ENCODE measurements at regions not wholly inside any gene's neighbourhood (a gene's known extent, or its start where the extent isn't known, plus 50 kb on each side); places are given as distances from the start of the nearest gene placed in this dataset.

DNA sequence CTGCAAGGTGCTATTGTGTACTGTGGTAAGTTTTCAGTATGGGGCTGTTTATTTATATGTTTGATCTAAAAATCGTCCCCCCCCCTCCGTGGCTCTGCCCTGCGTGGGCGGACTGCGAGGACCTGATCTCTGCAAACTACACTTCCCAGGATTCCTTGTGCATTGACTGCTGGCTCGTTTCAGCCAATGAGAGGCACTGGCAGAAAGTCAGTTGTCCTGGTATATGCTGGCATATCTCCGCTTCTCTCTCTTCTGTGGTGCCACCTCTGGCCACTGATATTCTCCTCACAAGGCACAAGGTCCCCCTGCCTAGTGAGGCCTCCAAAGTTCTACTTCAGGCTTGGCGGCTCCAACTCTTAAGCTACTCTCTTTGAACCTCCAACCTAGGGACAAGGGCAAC lies 168.8 kb upstream of the ZFP42 start:
- Histone ChIP-seq H3K27me3 (no peaks in the 10 kb centered on the region), H3K9me3 (no peaks in the 10 kb centered on the region), H3K36me3 (no peaks in the 10 kb centered on the region), H3K4me3 (no peak overlapping the region), H3K4me1 (no peaks in the 10 kb centered on the region), H3K27ac (no peak overlapping the region)
- intact Hi-C loops (cut with DNase I) = no loop called here
- TF ChIP-seq, protein P1, sequence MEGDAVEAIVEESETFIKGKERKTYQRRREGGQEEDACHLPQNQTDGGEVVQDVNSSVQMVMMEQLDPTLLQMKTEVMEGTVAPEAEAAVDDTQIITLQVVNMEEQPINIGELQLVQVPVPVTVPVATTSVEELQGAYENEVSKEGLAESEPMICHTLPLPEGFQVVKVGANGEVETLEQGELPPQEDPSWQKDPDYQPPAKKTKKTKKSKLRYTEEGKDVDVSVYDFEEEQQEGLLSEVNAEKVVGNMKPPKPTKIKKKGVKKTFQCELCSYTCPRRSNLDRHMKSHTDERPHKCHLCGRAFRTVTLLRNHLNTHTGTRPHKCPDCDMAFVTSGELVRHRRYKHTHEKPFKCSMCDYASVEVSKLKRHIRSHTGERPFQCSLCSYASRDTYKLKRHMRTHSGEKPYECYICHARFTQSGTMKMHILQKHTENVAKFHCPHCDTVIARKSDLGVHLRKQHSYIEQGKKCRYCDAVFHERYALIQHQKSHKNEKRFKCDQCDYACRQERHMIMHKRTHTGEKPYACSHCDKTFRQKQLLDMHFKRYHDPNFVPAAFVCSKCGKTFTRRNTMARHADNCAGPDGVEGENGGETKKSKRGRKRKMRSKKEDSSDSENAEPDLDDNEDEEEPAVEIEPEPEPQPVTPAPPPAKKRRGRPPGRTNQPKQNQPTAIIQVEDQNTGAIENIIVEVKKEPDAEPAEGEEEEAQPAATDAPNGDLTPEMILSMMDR (IDR thresholded peaks at IDR 0.05) = no peak
- TF ChIP-seq POLR2AphosphoS5 (IDR thresholded peaks at IDR 0.05; ENCODE audit: insufficient read depth in 1 of 2, low read depth in 1 of 2) (no peak), POLR2A (IDR thresholded peaks at IDR 0.05) (no peak)
- DNase-seq (ENCODE audit: extremely low spot score in 2 of 2) = no peak

DNA sequence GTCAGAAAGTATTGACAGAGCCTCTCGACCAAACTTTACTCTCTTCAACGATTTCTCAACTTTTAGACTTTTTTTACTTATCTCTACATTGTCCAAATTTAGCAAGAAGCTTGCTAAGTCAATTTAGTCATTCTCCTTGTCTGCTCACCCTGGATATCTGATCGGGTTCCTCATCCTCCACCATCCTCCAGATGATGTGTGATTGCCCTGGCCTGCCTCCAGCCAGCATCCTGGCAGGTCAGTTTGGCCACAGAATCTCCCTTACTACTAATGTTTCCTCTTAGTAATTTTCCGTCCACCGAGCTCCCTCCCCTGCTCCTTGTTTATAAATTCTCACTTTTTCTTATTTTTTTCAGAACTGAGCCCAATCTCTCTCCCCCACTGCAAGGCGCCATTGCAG lies 167.9 kb upstream of the ZFP42 start:
- H3K9me3 ChIP-seq = no peaks in the 10 kb centered on the region
- no peaks in the 10 kb centered on the region for H3K4me1 ChIP-seq
- H3K4me3 ChIP-seq = no peak overlapping the region
- H3K27me3 ChIP-seq = no peaks in the 10 kb centered on the region
- no peaks in the 10 kb centered on the region for H3K36me3 ChIP-seq
- H3K27ac ChIP-seq = no peak overlapping the region
- TF ChIP-seq POLR2A (IDR thresholded peaks at IDR 0.05) (no peak), POLR2AphosphoS5 (IDR thresholded peaks at IDR 0.05; ENCODE audit: insufficient read depth in 1 of 2, low read depth in 1 of 2) (no peak)
- TF ChIP-seq, protein P1 (IDR thresholded peaks at IDR 0.05) = no peak
- no peak for DNase-seq (ENCODE audit: extremely low spot score in 2 of 2)
- intact Hi-C loops (cut with DNase I) = no loop called here

DNA sequence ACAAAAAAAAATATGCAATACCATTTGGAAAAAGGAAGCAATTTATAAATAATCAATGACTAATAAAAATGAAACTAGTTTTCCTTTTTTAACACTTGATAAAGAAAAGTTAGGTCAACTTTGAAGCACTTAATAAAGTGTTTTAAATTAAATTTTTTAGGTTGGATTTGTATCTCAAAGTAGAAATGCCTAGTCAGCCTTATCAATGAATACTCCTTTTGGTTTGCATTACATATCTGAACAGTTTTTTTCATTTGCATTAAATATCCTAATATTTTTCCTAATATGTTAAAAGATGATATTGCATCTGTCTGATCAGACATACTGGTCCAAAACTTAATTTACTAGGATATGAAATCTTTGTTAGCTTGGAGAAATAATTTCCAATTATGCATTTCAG lies 155.8 kb upstream of the ZFP42 start:
- DNase-seq (ENCODE audit: extremely low spot score in 2 of 2) = no peak
- no peak overlapping the region for H3K4me3 ChIP-seq
- H3K27ac ChIP-seq = no peak overlapping the region
- no peaks in the 10 kb centered on the region for H3K36me3 ChIP-seq
- no peaks in the 10 kb centered on the region for H3K4me1 ChIP-seq
- TF ChIP-seq, protein P1 (IDR thresholded peaks at IDR 0.05) = no peak
- no peak for TF ChIP-seq POLR2A (IDR thresholded peaks at IDR 0.05)
- TF ChIP-seq POLR2AphosphoS5 (IDR thresholded peaks at IDR 0.05; ENCODE audit: insufficient read depth in 1 of 2, low read depth in 1 of 2) = no peak
- intact Hi-C loops (cut with DNase I) = no loop called here
- no peaks in the 10 kb centered on the region for H3K27me3 ChIP-seq
- no peaks in the 10 kb centered on the region for H3K9me3 ChIP-seq

DNA sequence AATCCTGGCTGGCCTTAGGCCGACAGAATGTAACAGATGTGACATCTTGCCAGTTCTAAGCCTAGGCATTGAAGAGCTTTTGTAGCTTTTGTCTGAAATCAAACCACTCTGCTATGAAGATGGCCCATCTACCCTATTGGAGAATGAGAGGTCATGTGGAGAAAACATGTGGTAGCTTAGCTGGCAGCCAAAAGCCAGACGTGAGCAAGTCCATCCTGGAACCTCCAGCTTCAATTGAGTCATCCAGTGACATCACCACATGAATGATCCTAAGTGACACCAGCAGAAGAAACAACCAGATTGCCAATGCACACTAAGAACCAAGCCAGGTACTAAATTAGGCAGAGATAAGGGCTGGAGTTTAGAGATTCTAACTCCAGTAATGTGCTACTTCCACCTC lies 154.8 kb upstream of the ZFP42 start:
- TF ChIP-seq, protein P1 (IDR thresholded peaks at IDR 0.05) = no peak
- TF ChIP-seq POLR2AphosphoS5 (IDR thresholded peaks at IDR 0.05; ENCODE audit: insufficient read depth in 1 of 2, low read depth in 1 of 2) (no peak), POLR2A (IDR thresholded peaks at IDR 0.05) (no peak)
- no peaks in the 10 kb centered on the region for H3K4me1 ChIP-seq
- no peak overlapping the region for H3K4me3 ChIP-seq
- no peak overlapping the region for H3K27ac ChIP-seq
- no peaks in the 10 kb centered on the region for H3K36me3 ChIP-seq
- no peak for DNase-seq (ENCODE audit: extremely low spot score in 2 of 2)
- intact Hi-C loops (cut with DNase I) = no loop called here
- no peaks in the 10 kb centered on the region for H3K9me3 ChIP-seq
- no peaks in the 10 kb centered on the region for H3K27me3 ChIP-seq

DNA sequence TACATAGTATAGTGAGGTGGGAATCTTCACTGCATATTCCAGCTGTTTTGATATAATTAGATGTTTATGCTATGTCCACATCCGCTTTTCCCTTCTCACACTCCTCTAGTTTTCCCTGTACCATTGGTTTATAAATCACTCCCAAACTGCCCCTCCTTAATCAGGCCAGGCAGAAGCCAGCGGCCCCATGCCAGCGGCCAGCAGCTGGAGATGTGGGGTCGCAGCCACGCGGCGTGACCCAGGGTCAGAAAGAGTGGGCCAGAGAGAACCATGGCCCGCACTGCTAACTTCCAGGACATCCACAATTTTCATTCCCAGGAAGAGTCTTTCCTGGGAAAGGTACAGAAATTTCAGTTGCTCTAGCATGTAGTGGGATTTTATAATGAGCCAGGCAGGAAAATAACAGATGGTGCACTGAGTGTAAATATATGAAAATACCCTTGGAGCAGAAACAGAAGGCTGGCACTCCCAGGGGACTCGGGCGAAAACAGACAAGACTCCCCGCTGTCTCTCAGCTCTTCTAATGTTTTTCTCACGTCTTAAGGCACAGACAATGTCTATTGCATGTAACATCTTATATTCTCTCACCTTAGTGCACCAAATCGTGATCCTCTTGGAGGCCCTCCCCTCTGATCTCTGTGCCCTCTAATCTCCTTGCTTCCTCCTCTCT lies 145.9 kb upstream of the ZFP42 start:
- TF ChIP-seq, protein P1 (IDR thresholded peaks at IDR 0.05) = no peak
- no peak for TF ChIP-seq POLR2AphosphoS5 (IDR thresholded peaks at IDR 0.05; ENCODE audit: insufficient read depth in 1 of 2, low read depth in 1 of 2)
- TF ChIP-seq POLR2A (IDR thresholded peaks at IDR 0.05) = no peak
- no peak overlapping the region for H3K27ac ChIP-seq
- H3K9me3 ChIP-seq = no peaks in the 10 kb centered on the region
- no peaks in the 10 kb centered on the region for H3K4me1 ChIP-seq
- H3K36me3 ChIP-seq = no peaks in the 10 kb centered on the region
- intact Hi-C loops (cut with DNase I) = no loop called here
- DNase-seq (ENCODE audit: extremely low spot score in 2 of 2) = no peak
- no peaks in the 10 kb centered on the region for H3K27me3 ChIP-seq
- H3K4me3 ChIP-seq = no peak overlapping the region
